ENCODE measurements at regions not wholly inside any gene's neighbourhood (a gene's known extent, or its start where the extent isn't known, plus 50 kb on each side); places are given as distances from the start of the nearest gene placed in this dataset.

GRCh38 chr5:166916021-166916420 is 1375.4 kb upstream of the WWC1 start:
- Histone ChIP-seq H3K4me2 (ENCODE audit: low read depth, low read length) (no peak overlapping the region), H3K9ac (ENCODE audit: insufficient read depth, low read depth, low read length) (no peak overlapping the region), H2AFZ (ENCODE audit: low read length) (no peak overlapping the region), H3K27ac (ENCODE audit: extremely low read length, insufficient read depth, low read length) (no peak overlapping the region), H3K36me3 (replicated peaks in 1 of 2; ENCODE audit: control insufficient read depth in 1 of 2, insufficient read depth in 2 of 2, low read length in 2 of 2) (no peaks in the 10 kb centered on the region), H4K20me1 (ENCODE audit: insufficient read depth, low read length) (no peaks in the 10 kb centered on the region), H3K4me3 (replicated peaks in 1 of 3; ENCODE audit: insufficient read depth in 1 of 3, low read depth in 2 of 3, low read length in 3 of 3) (no peak overlapping the region), H3K9me3 (ENCODE audit: low read length) (peaks cover 22% of the 10 kb centered on the region; the same call in 1 of the 2 replicates), H3K79me2 (ENCODE audit: insufficient read depth, low read length) (no peaks in the 10 kb centered on the region), H3K4me1 (ENCODE audit: insufficient read depth, low read length) (no peaks in the 10 kb centered on the region), H3K27me3 (ENCODE audit: control insufficient read depth in 1 of 2, insufficient read depth in 2 of 2, low read length in 2 of 2) (no peaks in the 10 kb centered on the region)
- BruUV-seq (replicated peaks), result no TSS peak
- no peak for FAIRE-seq
- intact Hi-C loops (cut with micrococcal nuclease; ENCODE audit: unreplicated experiment), result no loop called here
- WGBS (ENCODE audit: low lambda C conversion rate), result 34% methylated on average over 4 of the region's 4 CpGs
- TF ChIP-seq ZNF292 (CRISPR knock-in tag; IDR thresholded peaks at IDR 0.05; ENCODE audit: borderline replicate concordance, low read depth) (no peak), PLRG1 (conservative IDR thresholded peaks at IDR 0.05) (no peak), TBL1XR1 (IDR thresholded peaks at IDR 0.05; ENCODE audit: borderline replicate concordance, low read length, partially characterized antibody) (no peak), ERF (CRISPR knock-in tag; IDR thresholded peaks at IDR 0.05) (no peak), ZNF550 (CRISPR knock-in tag; IDR thresholded peaks at IDR 0.05; ENCODE audit: borderline replicate concordance) (no peak), ZNF660 (CRISPR knock-in tag; IDR thresholded peaks at IDR 0.05; ENCODE audit: borderline replicate concordance, low read depth) (no peak), SOX6 (IDR thresholded peaks at IDR 0.05) (no peak), SOX6 (CRISPR knock-in tag; IDR thresholded peaks at IDR 0.05) (no peak), ZSCAN29 (CRISPR knock-in tag; conservative IDR thresholded peaks at IDR 0.05) (no peak), GRHL1 (CRISPR knock-in tag; conservative IDR thresholded peaks at IDR 0.05) (no peak), SMYD3 (CRISPR knock-in tag; IDR thresholded peaks at IDR 0.05) (no peak), ZNF883 (CRISPR knock-in tag; IDR thresholded peaks at IDR 0.05; ENCODE audit: not compliant biosample characterization) (no peak), ELF3 (CRISPR knock-in tag; IDR thresholded peaks at IDR 0.05) (no peak)
- ChIA-PET POLR2A (no interaction called here), CTCF (ENCODE audit: low intra/inter-chr PET ratio, low total read pairs) (no interaction called here)
- DNase-seq (ENCODE audit: low spot score), result no peak
- in situ Hi-C loops (cut with HindIII; ENCODE audit: extremely low pct_ligation_motif_present, low pct_unique_long_range_greater_than_20kb), result no loop called here
- no peak for ATAC-seq
